GM12873 (cell line): ENCODE measurements at regions not wholly inside any gene's neighbourhood (a gene's known extent, or its start where the extent isn't known, plus 50 kb on each side); places are given as distances from the start of the nearest gene placed in this dataset.

Experiments used
- TF ChIP-seq, protein P1 (sequence below): IDR thresholded peaks from 2 replicates; pipeline ENCODE4 v1.5.1; 2012; ENCODE audit warnings: low read depth, mild to moderate bottlenecking, moderate library complexity, low read length, control low read depth; ENCODE audit not compliant: insufficient read depth; ENCODE audit errors: missing control alignments

DNA sequence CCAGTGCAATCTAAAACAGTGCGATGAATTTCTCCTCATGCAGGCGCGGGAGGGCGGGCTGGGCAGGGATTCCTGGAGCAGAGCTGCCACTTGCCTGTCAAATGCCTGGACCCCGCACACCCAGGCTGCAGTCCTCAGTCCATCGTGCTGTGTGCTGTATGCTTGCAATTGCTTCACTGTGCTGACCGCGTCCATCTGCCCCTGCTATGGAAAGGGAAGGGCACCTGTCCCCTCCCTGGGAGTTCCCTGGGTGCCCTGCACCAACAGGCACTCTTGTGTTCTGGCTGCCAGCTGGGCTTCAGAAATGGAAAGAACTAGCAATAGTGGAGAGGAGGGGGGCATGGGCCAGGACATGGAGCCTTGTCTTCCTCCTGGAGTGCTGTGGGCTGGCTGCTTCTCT lies 185.4 kb upstream of the B3GAT1 start:
- TF ChIP-seq, protein P1, sequence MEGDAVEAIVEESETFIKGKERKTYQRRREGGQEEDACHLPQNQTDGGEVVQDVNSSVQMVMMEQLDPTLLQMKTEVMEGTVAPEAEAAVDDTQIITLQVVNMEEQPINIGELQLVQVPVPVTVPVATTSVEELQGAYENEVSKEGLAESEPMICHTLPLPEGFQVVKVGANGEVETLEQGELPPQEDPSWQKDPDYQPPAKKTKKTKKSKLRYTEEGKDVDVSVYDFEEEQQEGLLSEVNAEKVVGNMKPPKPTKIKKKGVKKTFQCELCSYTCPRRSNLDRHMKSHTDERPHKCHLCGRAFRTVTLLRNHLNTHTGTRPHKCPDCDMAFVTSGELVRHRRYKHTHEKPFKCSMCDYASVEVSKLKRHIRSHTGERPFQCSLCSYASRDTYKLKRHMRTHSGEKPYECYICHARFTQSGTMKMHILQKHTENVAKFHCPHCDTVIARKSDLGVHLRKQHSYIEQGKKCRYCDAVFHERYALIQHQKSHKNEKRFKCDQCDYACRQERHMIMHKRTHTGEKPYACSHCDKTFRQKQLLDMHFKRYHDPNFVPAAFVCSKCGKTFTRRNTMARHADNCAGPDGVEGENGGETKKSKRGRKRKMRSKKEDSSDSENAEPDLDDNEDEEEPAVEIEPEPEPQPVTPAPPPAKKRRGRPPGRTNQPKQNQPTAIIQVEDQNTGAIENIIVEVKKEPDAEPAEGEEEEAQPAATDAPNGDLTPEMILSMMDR = no peak

DNA sequence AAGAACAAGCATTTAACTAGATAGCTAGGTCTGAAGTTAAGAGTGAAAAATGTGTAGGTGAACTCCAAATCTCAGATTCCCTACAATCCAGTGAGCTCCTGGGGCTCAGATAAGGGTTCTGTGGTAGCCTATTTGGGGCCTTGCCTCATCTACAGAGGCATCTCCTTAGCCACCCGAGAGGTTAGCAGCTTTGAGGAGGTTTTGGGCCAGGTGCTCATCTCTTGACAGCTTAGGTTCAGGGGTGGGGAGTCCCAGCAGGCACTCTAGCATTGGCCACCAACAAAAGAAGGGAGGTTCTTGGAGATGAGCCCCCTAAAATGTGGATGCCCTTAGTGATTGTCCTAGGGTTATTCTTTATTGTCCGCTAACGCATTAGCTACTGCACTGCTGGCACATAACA lies 184.4 kb upstream of the B3GAT1 start:
- TF ChIP-seq, protein P1 = no peak

DNA sequence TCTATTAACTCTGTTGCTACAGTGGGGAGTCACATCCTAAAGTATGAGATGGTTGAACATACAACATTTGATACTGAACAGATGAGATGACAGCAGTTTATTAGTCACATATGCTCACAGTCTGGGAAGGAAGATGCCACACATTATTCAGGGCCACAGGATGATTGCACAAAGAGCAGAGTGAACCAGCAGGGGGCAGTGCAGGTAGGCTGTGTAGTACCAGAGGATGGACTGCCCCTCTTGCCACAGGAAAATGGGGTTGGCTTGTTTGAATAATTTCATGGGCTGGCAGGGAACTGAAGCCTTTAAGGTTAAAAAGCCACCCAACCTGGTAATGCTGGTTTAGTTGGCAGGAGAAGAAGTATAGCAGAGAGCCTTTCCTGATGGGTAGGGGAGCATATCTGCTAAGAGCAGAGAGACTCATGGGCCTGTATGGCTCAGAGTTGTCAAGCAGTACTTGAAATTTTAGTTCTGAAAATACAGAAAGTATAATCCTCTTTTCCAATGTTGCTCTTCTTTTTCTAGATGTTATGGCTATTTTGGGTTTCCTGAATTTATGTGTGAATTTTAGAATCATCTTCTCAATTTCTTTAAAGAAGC lies 180.4 kb upstream of the B3GAT1 start:
- TF ChIP-seq, protein P1 = peak; percentile 82

DNA sequence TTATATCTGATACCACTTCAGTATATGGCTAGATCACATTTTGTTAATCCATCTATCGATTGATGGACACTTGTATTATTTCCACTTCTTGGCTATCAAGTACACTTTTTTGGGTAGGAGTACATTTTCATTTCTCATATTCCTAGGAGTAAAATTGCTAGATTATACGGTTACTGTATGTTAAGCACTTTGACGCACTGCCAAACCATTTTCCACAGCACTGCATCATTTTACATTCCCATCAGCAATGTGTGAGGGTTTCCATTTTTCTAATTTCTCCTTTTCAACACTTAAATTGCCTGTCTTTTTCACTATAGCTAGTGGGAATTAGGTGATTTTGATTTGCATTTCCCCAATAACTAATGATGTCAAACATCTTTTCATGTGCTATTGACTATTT lies 179.3 kb upstream of the B3GAT1 start:
- TF ChIP-seq, protein P1 = no peak

DNA sequence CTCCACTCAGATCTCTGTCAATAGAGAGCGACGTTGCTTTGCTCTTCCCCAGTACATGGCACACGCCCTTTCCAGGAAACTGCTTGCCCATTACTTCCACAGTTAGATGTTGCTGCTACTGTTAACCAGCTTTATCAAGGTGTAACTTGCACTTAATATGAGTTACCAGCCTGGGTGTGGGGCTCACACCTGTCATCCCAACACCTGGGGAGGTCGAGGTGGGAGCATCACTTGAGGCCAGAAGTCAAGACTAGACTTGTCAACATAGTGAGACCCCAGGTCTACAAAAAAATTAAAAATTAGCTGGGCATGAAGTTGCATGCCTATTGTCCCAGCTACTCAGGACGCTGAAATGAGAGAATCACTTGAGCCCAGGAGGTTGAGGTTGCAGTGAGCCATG lies 177.1 kb upstream of the B3GAT1 start:
- TF ChIP-seq, protein P1 = no peak

DNA sequence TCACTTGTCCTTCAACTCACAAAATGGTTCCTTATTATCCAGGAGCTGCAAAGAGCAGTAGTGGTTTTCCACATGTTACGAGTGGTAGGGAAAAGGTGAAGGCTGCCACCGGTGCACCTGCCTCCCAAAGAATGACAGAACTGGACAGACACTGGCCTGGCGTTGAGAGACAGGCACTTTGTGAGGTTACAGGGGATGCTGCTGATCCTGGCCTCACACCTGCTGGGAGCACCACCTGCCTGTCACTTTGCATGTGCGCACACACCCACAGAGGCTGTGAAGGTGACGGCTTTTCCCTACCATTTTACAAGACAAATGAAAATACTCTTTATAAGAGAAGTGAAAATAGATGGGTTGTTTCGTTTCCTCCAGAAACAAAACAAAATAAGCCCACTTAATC lies 175.3 kb upstream of the B3GAT1 start:
- TF ChIP-seq, protein P1 = no peak

DNA sequence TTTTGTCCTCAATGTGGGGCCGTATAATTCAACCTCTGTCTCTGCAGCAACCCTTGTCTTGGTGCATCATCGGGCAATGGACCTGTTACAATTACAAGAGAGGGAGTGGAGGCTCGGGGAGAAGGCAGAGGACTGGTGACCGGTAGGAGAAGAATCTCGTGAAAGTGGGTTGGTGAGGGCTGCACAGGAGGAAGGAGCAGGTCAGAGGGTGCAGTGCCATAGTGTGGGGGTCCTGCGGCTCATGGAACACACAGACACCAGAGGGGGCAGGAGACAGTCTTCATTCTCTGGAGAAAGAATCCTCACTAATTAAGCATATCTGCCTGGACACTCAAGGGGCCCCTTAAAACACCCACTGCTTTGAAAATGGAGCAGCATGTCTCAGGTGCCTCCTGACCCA lies 174.7 kb upstream of the B3GAT1 start:
- TF ChIP-seq, protein P1 = no peak
